ENCODE measurements at regions not wholly inside any gene's neighbourhood (a gene's known extent, or its start where the extent isn't known, plus 50 kb on each side); places are given as distances from the start of the nearest gene placed in this dataset.

- TF ChIP-seq ZFP3 (CRISPR knock-in tag; IDR thresholded peaks at IDR 0.05) (no peak), ZFP30 (CRISPR knock-in tag; IDR thresholded peaks at IDR 0.05) (no peak), ZNF565 (CRISPR knock-in tag; conservative IDR thresholded peaks at IDR 0.05; ENCODE audit: low read depth) (no peak), ARNTL (CRISPR knock-in tag; IDR thresholded peaks at IDR 0.05; ENCODE audit: borderline replicate concordance, low read depth) (no peak), SNAI2 (CRISPR knock-in tag; IDR thresholded peaks at IDR 0.05) (no peak), RARB (CRISPR knock-in tag; IDR thresholded peaks at IDR 0.05) (no peak), GLIS3 (CRISPR knock-in tag; IDR thresholded peaks at IDR 0.05) (no peak)
These were observed 52.9 kb upstream of the FAM169A start for GRCh38 chr5:74919041-74919440.

Measured in SK-N-SH treated with all-trans-retinoic acid at 6 μM for 48 hours (cell line).